Smooth muscle cell (in vitro differentiated cells): ENCODE measurements at regions not wholly inside any gene's neighbourhood (a gene's known extent, or its start where the extent isn't known, plus 50 kb on each side); places are given as distances from the start of the nearest gene placed in this dataset.
A peak's percentile ranks its signal among the peaks of the same experiment; 100 is the strongest.

Experiments
- DNase-seq: peaks from one replicate; lab custom pipeline; 2025; ENCODE audit not compliant: unreplicated experiment; lab: John Stamatoyannopoulos, UW
- H2AFZ ChIP-seq: fragments of 200-600 bp; sonication (generic); 2 replicates; pipeline ENCODE4 v1.6.0; 2016; ENCODE audit warnings: antibody characterized with exemption, low read depth, mild to moderate bottlenecking
- H3F3A ChIP-seq: fragments of 200-600 bp; sonication (generic); 2 replicates; pipeline ENCODE4 v1.6.0; 2017; ENCODE audit warnings: antibody characterized with exemption, low read depth
- H3K27ac ChIP-seq: fragments of 200-600 bp; sonication (generic); 2 replicates; pipeline ENCODE4 v1.5.1; 2016; ENCODE audit warnings: low read depth, mild to moderate bottlenecking
- H3K27me3 ChIP-seq: fragments of 200-600 bp; sonication (generic); 2 replicates; pipeline ENCODE4 v1.6.1; 2016; ENCODE audit warnings: low read depth, mild to moderate bottlenecking
- H3K36me3 ChIP-seq: fragments of 200-600 bp; sonication (generic); 2 replicates; pipeline ENCODE4 v1.5.1; 2016; ENCODE audit warnings: low read depth
- H3K4me1 ChIP-seq: fragments of 200-600 bp; sonication (generic); 2 replicates; pipeline ENCODE4 v1.5.1; 2016; ENCODE audit warnings: low read depth
- H3K4me2 ChIP-seq: fragments of 200-600 bp; sonication (generic); 2 replicates; pipeline ENCODE4 v1.6.0; 2016; ENCODE audit warnings: mild to moderate bottlenecking
- H3K4me3 ChIP-seq: fragments of 200-600 bp; sonication (generic); 2 replicates; pipeline ENCODE4 v1.5.1; 2016; ENCODE audit warnings: mild to moderate bottlenecking
- H3K79me2 ChIP-seq: fragments of 200-600 bp; sonication (generic); 2 replicates; pipeline ENCODE4 v1.6.0; 2016; ENCODE audit warnings: low read depth, mild to moderate bottlenecking
- H3K9ac ChIP-seq: fragments of 200-600 bp; sonication (generic); 2 replicates; pipeline ENCODE4 v1.6.0; 2016; ENCODE audit warnings: low read depth
- H3K9me3 ChIP-seq: fragments of 200-600 bp; sonication (generic); replicated peaks from 2 replicates; pipeline ENCODE4 v1.5.1; 2016; ENCODE audit warnings: low read depth
- H4K20me1 ChIP-seq: fragments of 200-600 bp; sonication (generic); 2 replicates; pipeline ENCODE4 v1.6.0; 2016; ENCODE audit warnings: low read depth
- WGBS: methylation state at CpG from one replicate; pipeline ENCODE4 v1.1.7; 2016; ENCODE audit warnings: low lambda C conversion rate; 5-methylcytosine and 5-hydroxymethylcytosine counted together
- TF ChIP-seq, protein P1 (sequence below): fragments of 200-600 bp; sonication (generic); IDR thresholded peaks from 2 replicates; pipeline ENCODE4 v1.5.1; 2017; ENCODE audit warnings: borderline replicate concordance, mild to moderate bottlenecking, antibody characterized with exemption; ENCODE audit not compliant: insufficient read depth, poor library complexity, severe bottlenecking

GRCh38 chr17:69637446-69638156 lies 223.1 kb downstream of the MAP2K6 start:
- Histone ChIP-seq H3K9me3 (no peaks in the 10 kb centered on the region), H3K36me3 (no peaks in the 10 kb centered on the region), H3K4me1 (peaks cover 11% of the 10 kb centered on the region), H4K20me1 (no peaks in the 10 kb centered on the region), H3K9ac (no peak overlapping the region), H3F3A (no peaks in the 10 kb centered on the region), H3K79me2 (no peaks in the 10 kb centered on the region), H3K27ac (peak overlapping the region; percentile 57), H2AFZ (peak overlapping the region; percentile 68), H3K4me2 (peak overlapping the region; percentile 51), H3K27me3 (no peaks in the 10 kb centered on the region), H3K4me3 (no peak overlapping the region)
- WGBS = 59% methylated on average over 4 of the region's 4 CpGs
- DNase-seq = no peak
- TF ChIP-seq, protein P1, sequence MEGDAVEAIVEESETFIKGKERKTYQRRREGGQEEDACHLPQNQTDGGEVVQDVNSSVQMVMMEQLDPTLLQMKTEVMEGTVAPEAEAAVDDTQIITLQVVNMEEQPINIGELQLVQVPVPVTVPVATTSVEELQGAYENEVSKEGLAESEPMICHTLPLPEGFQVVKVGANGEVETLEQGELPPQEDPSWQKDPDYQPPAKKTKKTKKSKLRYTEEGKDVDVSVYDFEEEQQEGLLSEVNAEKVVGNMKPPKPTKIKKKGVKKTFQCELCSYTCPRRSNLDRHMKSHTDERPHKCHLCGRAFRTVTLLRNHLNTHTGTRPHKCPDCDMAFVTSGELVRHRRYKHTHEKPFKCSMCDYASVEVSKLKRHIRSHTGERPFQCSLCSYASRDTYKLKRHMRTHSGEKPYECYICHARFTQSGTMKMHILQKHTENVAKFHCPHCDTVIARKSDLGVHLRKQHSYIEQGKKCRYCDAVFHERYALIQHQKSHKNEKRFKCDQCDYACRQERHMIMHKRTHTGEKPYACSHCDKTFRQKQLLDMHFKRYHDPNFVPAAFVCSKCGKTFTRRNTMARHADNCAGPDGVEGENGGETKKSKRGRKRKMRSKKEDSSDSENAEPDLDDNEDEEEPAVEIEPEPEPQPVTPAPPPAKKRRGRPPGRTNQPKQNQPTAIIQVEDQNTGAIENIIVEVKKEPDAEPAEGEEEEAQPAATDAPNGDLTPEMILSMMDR = no peak

GRCh38 chr17:69639096-69639495 lies 224.6 kb downstream of the MAP2K6 start:
- peaks cover 11% of the 10 kb centered on the region for H3K4me1 ChIP-seq
- no peaks in the 10 kb centered on the region for H3F3A ChIP-seq
- no peak overlapping the region for H3K27ac ChIP-seq
- TF ChIP-seq, protein P1 = no peak
- H3K9me3 ChIP-seq = no peaks in the 10 kb centered on the region
- no peaks in the 10 kb centered on the region for H3K36me3 ChIP-seq
- 90% methylated on average over 1 of the region's 1 CpG for WGBS
- no peaks in the 10 kb centered on the region for H3K79me2 ChIP-seq
- H3K27me3 ChIP-seq = no peaks in the 10 kb centered on the region
- H2AFZ ChIP-seq = no peak overlapping the region
- no peak overlapping the region for H3K9ac ChIP-seq
- no peak overlapping the region for H3K4me2 ChIP-seq
- no peak for DNase-seq
- H3K4me3 ChIP-seq = no peak overlapping the region
- no peaks in the 10 kb centered on the region for H4K20me1 ChIP-seq

DNA sequence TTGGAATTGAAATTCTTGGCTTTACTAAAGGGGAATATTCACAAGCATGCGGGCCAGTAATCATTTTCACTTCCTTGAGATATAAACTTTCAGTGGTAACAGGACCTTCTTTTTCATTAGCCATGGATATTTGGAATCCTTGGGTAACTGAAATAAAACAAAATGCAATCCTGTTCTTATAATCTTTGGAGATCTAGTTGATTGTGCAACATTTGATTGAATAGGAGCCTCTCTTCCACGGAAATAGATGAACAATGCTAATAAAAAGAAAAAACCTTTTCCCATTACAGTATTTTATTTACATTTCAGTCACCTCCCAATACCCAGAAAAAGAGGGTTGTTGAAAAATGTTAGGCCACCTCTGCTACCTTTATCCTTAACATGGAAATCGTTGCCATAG lies 225.6 kb downstream of the MAP2K6 start:
- no peaks in the 10 kb centered on the region for H3K36me3 ChIP-seq
- no peaks in the 10 kb centered on the region for H3F3A ChIP-seq
- H3K27ac ChIP-seq = no peak overlapping the region
- H4K20me1 ChIP-seq = no peaks in the 10 kb centered on the region
- no peaks in the 10 kb centered on the region for H3K9me3 ChIP-seq
- no peak overlapping the region for H2AFZ ChIP-seq
- no peak overlapping the region for H3K4me3 ChIP-seq
- no peak for DNase-seq
- H3K9ac ChIP-seq = no peak overlapping the region
- H3K79me2 ChIP-seq = no peaks in the 10 kb centered on the region
- H3K27me3 ChIP-seq = no peaks in the 10 kb centered on the region
- WGBS = 65% methylated on average over 3 of the region's 3 CpGs
- H3K4me2 ChIP-seq = no peak overlapping the region
- H3K4me1 ChIP-seq = peaks cover 11% of the 10 kb centered on the region
- TF ChIP-seq, protein P1 = no peak

DNA sequence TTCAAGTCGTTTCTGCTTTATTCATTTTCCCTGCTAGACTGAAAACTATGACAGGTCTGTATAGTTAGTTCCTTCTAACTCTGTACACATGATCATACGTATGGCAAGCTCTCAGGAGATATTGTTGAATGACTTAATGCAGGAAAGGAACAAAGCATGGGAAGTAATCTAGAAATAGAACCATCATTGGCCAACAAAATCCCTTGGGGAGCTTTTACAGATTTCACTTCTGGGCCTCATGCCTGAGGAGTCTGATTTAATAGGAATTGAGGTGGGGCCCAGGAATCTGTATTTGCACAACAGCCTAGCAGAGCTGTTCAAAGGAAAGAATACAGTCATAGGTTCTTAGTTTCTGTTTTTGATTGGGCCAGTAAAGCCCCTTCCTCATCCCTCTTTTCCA lies 229.2 kb downstream of the MAP2K6 start:
- no peaks in the 10 kb centered on the region for H4K20me1 ChIP-seq
- no peaks in the 10 kb centered on the region for H3K27me3 ChIP-seq
- no peak overlapping the region for H2AFZ ChIP-seq
- H3K4me1 ChIP-seq = no peaks in the 10 kb centered on the region
- no peaks in the 10 kb centered on the region for H3K9me3 ChIP-seq
- no peak overlapping the region for H3K4me2 ChIP-seq
- no peak for DNase-seq
- TF ChIP-seq, protein P1 = no peak
- H3K27ac ChIP-seq = no peak overlapping the region
- no peaks in the 10 kb centered on the region for H3K36me3 ChIP-seq
- H3K4me3 ChIP-seq = no peak overlapping the region
- WGBS = 87% methylated on average over 2 of the region's 2 CpGs
- no peaks in the 10 kb centered on the region for H3K79me2 ChIP-seq
- H3K9ac ChIP-seq = no peak overlapping the region
- H3F3A ChIP-seq = no peaks in the 10 kb centered on the region
